IMR-90 (cell line): ENCODE measurements at regions not wholly inside any gene's neighbourhood (a gene's known extent, or its start where the extent isn't known, plus 50 kb on each side); places are given as distances from the start of the nearest gene placed in this dataset.

Source experiments
- FOS ChIP-seq: fragments of 150-350 bp; IDR thresholded peaks from 2 replicates; pipeline ENCODE4 v1.6.1; 2016; ENCODE audit warnings: low read depth, low read length
- MAFK ChIP-seq: IDR thresholded peaks from 2 replicates; pipeline ENCODE4 v1.6.1; 2012; ENCODE audit warnings: low read depth, low read length, improper control_type of control experiment
- MXI1 ChIP-seq: IDR thresholded peaks from 2 replicates; pipeline ENCODE4 v1.6.1; 2012; ENCODE audit warnings: low read depth, mild to moderate bottlenecking, low read length, moderate library complexity, borderline replicate concordance
- NFE2L2 ChIP-seq: fragments of 150-350 bp; IDR thresholded peaks from 2 replicates; pipeline ENCODE4 v1.6.1; 2016; ENCODE audit warnings: low read depth, mild to moderate bottlenecking, low read length
- POLR2A ChIP-seq: IDR thresholded peaks from 2 replicates; pipeline ENCODE4 v1.6.1; 2012; ENCODE audit warnings: mild to moderate bottlenecking, low read depth, low read length
- RCOR1 ChIP-seq: IDR thresholded peaks from 2 replicates; pipeline ENCODE4 v1.6.1; 2012; ENCODE audit warnings: mild to moderate bottlenecking, low read length, improper control_type of control experiment; ENCODE audit not compliant: insufficient replicate concordance
- SMC3 ChIP-seq: fragments of 150-350 bp; IDR thresholded peaks from 2 replicates; pipeline ENCODE4 v1.6.1; 2016; ENCODE audit warnings: low read depth, mild to moderate bottlenecking, antibody characterized with exemption, low read length, moderate library complexity
- TF ChIP-seq, protein P1 (sequence below): conservative IDR thresholded peaks from 2 replicates; pipeline ENCODE4 v1.5.1; 2012; ENCODE audit warnings: mild to moderate bottlenecking, low read depth, low read length, improper control_type of control experiment
- TF ChIP-seq, protein P2 (sequence below): fragments of 150-350 bp; IDR thresholded peaks from 2 replicates; pipeline ENCODE4 v1.6.1; 2016; ENCODE audit warnings: low read depth, mild to moderate bottlenecking, low read length, moderate library complexity, borderline replicate concordance
- TF ChIP-seq, protein P3 (sequence below): fragments of 150-350 bp; IDR thresholded peaks from 2 replicates; pipeline ENCODE4 v1.6.1; 2017; ENCODE audit warnings: mild to moderate bottlenecking, antibody characterized with exemption, low read length, low read depth

DNA sequence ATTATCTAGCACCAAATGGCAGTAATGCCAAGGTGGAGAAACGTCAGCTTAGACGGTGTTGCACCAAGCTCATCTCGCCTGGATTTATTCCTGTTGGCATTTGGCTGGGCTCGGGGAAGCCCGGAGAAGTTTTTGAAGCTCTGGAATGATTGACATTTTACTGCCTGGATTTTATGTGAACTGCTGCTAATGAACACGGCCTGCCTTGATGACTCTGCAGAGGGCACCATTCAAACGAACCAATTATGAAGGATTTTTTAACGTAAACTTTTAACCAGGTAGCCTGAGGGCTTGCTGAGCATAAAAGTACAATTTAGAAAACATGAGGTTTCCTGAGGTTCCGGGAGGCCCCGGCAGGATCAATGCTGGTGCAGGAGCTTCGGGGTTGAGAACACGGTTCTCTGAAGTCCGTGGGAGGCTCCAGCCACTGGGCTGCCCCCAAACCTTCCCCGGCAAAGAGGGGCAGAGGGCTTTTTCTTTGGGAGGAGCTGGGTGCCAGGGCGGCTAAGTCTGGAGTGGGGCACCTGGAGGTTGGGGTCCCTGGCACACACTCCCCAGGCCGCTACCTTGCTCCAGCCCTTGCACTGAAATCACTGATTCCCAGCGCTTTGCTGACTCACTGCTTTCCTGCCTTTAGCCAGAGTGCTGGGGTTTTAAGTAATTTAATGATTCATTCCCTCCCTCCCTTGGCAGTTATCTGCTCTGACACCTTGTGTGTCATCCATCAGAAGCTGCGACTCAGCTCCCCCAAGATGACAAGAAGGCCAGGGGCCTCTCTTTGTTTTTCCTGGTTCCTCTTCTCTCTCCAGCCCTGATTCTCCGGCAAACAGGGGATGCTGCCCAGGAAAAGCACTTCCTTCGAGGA, 161.2 kb upstream of the IRX3 start:
- TF ChIP-seq, protein P1, sequence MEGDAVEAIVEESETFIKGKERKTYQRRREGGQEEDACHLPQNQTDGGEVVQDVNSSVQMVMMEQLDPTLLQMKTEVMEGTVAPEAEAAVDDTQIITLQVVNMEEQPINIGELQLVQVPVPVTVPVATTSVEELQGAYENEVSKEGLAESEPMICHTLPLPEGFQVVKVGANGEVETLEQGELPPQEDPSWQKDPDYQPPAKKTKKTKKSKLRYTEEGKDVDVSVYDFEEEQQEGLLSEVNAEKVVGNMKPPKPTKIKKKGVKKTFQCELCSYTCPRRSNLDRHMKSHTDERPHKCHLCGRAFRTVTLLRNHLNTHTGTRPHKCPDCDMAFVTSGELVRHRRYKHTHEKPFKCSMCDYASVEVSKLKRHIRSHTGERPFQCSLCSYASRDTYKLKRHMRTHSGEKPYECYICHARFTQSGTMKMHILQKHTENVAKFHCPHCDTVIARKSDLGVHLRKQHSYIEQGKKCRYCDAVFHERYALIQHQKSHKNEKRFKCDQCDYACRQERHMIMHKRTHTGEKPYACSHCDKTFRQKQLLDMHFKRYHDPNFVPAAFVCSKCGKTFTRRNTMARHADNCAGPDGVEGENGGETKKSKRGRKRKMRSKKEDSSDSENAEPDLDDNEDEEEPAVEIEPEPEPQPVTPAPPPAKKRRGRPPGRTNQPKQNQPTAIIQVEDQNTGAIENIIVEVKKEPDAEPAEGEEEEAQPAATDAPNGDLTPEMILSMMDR: no peak
- TF ChIP-seq POLR2A (no peak), NFE2L2 (no peak), MXI1 (no peak), MAFK (0 out of 2 replicates have a peak, but pooled peaks have one; percentile 17), RCOR1 (no peak), FOS (no peak), SMC3 (no peak)
- TF ChIP-seq, protein P2, sequence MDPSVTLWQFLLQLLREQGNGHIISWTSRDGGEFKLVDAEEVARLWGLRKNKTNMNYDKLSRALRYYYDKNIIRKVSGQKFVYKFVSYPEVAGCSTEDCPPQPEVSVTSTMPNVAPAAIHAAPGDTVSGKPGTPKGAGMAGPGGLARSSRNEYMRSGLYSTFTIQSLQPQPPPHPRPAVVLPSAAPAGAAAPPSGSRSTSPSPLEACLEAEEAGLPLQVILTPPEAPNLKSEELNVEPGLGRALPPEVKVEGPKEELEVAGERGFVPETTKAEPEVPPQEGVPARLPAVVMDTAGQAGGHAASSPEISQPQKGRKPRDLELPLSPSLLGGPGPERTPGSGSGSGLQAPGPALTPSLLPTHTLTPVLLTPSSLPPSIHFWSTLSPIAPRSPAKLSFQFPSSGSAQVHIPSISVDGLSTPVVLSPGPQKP: no peak
- TF ChIP-seq, protein P3, sequence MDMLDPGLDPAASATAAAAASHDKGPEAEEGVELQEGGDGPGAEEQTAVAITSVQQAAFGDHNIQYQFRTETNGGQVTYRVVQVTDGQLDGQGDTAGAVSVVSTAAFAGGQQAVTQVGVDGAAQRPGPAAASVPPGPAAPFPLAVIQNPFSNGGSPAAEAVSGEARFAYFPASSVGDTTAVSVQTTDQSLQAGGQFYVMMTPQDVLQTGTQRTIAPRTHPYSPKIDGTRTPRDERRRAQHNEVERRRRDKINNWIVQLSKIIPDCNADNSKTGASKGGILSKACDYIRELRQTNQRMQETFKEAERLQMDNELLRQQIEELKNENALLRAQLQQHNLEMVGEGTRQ: no peak
